NOMO-1 (cell line): ENCODE measurements at regions not wholly inside any gene's neighbourhood (a gene's known extent, or its start where the extent isn't known, plus 50 kb on each side); places are given as distances from the start of the nearest gene placed in this dataset.
"Not testable (repeated sequence)": the region's sequence is repeated elsewhere in the genome, so short reads cannot be mapped to it uniquely, and the experiment has no call there.

Source experiments
- DNase-seq, 2 experiments: peaks; one replicate each; lab custom pipeline; 2025; ENCODE audit not compliant: unreplicated experiment in 2 of 2; lab: John Stamatoyannopoulos, UW

DNA sequence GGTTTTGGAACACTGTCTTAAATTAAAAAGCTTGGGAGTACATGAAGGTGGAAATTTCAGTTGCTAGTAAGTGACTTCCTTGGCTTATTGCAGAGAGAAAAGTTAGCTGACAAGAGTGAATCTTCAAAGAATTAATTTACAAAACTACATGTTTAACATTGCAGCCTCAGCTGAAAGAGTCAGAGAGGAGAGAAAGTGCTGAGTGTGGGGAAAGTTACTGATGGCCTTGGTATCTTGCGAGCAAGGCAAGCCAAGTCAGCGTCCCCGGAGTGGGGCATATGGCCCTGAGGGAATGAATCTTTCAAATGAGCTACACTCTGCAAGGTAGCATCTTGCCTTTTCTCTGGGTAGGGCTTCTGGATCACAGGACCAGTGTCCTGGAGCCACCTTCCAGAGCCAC lies 131.3 kb downstream of the LPIN1 start:
- no peak for DNase-seq

DNA sequence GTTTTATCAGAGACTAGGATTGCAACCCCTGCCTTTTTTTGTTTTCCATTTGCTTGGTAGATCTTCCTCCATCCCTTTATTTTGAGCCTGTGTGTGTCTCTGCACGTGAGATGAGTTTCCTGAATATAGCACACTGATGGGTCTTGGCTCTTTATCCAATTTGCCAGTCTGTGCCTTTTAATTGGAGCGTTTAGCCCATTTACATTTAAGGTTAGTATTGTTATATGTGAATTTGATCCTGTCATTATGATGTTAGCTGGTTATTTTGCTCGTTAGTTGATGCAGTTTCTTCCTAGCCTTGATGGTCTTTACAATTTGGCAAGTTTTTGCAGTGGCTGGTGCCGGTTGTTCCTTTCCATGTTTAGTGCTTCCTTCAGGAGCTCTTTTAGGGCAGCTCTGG lies 138.8 kb downstream of the LPIN1 start:
- DNase-seq: not testable (repeated sequence)

DNA sequence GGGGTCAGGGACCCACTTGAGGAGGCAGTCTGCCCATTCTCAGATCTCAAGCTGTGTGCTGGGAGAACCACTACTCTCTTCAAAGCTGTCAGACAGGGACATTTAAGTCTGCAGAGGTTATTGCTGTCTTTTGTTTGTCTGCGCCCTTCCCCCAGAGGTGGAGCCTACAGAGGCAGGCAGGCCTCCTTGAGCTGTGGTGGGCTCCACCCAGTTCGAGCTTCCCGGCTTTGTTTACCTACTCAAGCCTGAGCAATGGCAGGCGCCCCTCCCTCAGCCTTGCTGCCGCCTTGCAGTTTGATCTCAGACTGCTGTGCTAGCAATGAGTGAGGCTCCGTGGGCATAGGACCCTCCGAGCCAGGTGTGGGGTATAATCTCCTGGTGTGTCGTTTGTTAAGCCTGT lies 140.5 kb downstream of the LPIN1 start:
- DNase-seq: not testable (repeated sequence)

DNA sequence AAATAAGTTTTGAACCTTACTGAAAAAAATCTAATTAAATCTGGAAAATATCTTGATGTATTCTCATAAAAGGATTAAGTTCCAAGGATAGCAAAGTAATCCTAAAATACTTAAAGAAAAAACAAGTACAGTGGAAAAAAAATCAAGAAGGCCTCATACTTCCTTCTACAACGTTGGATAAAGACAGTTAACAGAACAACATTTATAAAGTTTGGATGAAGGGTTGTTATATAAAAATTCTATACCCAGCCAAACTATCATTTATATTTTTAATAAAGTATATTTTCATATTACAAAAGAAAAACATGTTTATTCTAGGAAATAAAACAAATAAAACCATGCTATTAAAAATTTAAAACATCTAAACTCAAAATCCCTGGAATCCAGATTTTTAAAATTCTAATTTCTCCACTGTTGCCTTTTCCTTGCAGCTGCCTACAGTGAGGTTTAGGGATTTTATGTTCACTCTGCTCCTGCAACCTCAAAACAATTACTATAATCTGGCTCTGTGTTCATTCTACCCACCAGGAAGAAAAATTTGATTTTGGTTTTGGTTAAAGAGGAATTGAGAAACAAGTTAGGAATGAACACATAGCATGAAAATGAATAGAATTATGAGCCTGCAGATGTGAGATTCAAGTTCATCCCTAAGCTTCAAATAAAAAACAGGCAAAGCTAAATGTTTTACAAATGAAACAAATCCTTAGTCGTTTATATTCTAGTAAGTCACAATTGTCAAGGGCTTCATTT lies 142.8 kb downstream of the LPIN1 start:
- DNase-seq: no peak

DNA sequence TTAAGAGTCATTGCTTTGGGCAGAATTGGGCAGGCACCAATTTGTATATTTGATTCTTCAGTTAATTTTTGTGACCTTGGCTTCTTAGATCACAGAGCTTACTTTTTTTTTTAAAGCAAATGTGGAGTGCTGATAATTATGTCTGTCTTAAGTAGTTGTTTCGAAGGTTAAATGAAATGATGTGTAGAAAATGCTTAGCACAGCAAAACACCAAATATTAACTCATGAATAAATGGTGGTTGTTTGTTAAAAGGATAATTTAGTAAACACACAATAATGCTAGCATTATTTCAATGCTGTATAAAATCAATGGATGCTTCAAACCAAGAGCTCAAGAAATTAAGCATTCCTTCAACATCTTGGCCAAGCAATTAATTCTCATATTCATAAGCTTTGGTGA lies 143.4 kb downstream of the LPIN1 start:
- no peak for DNase-seq

DNA sequence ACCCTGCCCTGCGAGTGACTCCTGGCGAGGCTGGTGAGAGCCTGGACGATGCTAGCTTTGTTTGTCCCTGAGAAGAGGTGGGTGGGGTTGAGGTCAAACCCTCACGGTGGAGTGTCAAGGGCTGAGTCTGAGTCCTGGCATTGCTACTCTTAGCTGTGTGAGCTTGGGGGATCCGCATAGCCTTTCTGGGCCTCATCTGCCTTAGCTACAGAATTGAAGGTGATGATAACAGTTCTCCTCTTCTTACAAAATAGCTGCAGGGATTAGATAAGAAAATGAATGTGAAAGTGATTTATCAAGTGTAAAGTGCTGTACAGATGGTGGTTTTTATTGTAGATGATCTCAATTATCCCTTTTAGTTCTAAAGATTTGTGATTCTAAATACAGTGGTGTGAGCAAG lies 144.6 kb downstream of the LPIN1 start:
- no peak for DNase-seq

DNA sequence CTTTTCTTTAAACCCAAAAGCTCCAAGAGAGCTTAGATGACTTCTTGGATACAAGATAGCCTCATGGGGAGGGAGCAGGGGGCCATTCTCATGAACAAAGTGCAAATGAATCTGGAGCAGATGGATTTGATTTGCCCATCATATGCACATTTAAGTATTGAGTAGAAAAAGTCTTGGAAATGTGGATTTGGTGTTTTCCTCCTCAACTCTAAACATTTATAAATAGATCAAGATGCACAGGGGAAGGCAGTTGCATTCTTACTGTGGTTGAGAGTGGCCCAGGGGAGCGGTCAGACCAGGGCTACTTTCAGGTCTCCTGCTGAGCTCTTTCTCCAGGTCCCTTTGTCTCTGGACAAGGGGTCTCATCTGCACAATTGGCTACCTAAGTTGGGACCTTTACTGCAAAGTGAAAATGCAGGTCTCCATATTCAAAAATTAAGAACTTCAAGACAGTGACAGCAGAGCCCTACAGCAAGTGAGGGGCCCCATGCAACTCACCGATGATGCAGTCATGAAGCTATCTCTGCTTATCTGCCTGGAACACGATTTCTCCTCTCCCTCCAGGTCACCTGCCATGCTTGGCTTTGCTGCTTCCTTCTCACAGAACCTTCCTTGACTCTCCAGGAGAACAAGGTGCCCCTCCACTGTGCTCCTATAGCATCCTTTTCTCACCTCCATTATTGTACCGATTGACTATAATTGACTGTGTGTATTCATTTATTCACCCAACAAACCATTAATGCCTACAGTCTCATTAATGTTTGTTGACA lies 145.4 kb downstream of the LPIN1 start:
- DNase-seq: no peak

DNA sequence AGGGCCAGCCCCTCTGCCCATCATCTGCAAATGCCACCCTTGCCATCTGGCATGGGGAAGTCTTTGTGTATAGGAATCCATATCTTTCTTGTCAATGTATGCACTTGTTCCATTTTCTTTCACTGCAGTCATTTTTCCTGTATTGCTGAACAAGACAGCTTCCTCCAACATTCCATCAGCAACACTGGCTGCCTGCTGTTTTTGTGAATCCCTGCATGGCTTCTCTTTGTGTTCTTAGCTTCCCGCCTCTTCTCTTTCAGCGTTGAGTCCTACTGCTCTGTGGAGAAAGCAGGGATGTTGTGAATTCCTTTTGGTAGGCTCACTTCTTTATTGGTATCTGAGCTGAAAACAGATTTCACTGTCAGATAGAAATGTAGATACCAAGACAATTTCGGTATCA lies 150.0 kb downstream of the LPIN1 start:
- DNase-seq: no peak

DNA sequence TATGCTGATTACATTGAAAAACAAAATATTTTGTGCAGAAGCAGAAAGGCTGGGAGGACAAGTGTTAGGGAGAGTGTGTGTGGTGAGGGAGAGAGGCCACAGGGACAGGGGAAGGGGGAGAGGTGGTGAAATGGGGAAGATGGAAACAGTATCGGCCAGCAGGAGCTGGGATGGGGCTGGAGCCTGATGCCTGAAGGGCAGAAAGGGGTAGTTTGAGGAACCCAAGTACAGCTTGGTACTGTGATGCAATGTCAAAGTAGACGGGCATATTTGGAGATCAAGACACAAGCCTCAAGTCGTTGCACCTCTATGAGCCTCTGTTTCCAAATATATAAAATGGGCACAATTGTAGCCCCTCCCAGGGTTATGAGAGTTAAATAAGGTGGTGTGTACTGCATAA lies 152.1 kb downstream of the LPIN1 start:
- DNase-seq: peak; percentile 6 to 22

DNA sequence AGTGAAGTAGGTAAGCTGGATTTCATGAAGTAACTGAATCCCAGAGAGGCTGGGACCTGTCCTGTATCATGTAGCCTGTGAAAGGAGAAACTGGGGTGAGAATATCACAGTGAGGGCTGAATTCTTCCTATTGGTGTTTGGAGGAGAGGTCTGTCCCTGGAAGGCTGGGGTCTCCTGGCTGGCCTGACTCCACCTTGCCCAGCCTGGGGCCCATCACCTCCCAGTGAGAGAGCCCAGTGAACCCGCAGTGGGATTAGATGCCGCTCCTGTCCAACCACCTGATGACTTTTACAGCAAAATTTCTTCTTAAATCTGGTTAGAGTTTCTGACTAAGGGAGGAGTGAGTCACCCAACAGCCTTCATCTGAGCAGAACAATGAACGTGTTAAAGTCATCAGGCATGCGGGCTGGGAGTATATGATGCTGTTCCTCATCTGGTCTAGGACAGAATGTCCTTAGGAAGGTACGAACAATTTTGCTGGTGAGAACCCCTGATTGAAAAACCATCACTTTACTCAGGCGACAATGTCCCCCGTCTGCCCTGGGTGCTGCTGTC lies 152.9 kb downstream of the LPIN1 start:
- DNase-seq: no peak

DNA sequence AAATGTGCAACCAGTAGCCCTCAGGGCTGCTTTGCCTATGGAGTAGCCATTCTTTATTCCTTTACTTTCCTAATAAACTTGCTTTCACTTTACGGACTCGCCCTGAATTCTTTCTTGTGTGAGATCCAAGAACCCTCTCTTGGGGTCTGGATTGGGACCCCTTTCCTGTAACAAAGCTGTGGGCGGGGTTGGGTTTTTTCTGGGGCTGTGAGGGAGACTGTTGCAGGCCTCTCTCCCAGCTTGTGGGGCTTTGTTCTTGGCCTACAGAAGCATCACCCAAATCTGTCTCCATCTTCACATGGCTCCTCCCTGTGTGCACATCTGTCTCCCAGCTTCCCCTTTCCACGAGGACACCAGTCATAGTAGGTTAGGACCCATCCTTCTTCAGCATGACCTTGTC lies 154.5 kb downstream of the LPIN1 start:
- DNase-seq: not testable (repeated sequence)

DNA sequence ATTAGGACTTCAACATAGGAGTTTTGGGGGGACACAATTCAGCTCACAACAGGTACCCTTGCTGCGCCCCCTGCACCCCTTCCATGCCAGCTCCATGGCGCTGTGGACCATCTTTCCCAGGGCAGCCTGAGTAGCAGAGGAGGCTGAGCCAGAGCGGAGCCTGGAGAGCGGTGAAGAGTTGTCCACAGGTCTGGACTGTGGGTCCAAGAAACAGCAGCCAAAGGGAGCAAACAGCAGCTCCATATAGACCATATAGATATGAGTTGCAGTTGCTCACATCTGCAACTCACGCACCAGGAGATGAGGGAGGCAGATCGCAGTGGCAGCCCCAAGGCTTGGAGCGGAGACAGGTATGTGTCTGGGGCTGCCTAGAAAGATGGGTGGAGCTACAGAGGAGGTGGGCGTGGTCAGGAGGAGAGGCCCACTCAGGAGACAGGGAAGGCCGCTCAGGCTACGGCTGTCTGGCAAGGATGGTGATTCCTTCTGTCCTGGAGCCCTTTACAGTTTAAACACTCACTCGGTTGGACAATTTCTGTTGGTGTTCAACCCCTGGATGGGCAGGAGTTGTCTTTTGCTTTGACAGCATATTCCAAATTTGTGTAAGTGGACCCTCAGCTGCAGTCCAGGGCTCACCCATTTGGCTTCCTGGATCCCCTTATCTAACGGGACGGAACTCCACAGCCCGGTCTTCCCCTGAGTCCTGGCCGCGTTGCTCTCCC lies 155.1 kb downstream of the LPIN1 start:
- DNase-seq: no peak

DNA sequence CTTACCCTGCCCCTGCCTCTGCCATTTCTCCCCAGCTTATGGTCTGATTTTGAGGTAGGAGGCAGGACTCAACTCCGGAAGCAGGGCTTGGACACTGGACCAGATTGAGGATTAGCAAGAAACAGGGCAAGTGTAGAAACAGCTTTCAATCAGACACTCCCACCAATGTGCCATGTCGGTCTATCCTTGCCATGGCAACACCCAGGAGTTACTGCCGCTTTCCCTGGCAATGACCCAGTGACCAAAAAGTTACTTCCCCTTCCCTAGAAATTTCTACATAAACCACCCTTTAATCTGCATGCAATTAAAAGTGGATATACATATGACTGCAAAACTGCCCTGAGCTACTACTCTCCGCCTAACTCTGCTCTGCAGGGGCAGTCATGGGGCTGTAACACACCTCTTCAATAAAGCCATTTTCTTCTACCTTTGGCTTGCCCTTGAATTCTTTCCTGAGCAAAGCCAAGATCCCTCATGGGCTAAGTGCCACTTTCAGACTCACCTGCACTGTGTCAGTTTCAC lies 156.7 kb downstream of the LPIN1 start:
- peak; percentile 65 to 75 for DNase-seq

DNA sequence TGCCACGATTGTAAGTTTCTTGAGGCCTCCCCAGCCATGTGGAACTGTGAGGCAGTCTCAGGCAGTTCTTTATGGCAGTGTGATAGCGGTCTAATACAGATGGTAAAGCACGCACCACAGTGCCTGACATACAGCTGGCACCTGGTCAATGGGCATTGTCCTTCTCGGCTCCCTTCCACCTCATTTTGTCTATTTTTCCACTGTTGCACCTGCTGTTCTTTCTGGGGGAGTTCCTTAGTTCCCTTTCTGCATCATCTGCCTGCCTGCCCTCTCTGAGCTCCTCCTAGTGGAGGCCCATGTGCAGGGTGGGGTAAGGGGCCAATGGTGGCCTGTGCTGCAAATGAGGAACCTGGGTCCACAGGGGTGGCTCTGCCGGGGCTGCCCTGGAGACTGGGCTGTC lies 157.6 kb downstream of the LPIN1 start:
- DNase-seq: peak; percentile 31 to 72

DNA sequence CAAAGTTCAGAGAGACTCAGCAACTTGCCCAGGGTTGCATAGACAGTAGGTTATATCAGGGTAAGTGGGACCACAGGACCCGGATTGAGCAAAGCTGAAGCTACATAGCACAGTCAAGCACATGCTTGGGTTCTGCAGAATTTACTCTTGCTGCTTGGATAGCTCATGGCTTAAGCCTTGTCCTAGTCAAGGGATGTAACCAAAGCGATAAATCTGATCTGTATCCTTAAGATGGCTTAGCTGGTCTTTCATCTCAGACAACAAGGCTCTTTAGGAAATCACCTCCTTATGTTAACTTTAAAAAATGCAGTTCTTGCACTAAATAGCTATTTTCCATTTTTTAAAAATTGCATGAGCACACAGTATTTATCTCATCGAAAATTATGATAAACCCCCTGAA lies 158.5 kb downstream of the LPIN1 start:
- no peak for DNase-seq

DNA sequence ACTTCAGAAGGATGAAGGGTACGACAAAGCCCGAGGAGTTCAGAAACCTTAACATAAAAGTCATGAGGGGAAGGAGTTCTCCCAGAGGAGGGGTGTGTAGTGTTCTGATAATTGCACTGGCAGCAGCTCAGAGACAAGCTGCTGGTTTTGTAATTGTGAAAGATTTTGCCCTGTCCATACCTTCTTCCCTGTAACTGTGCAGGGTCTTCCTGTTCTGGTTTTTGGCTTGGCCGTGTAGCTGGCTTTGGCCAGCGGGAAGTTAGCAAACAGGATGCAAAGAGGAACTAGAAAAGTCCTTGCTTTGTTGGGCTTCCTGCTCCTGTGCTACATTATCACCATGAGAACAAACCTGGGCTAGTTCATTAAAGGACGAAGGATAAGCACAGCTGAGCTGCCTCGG lies 160.8 kb downstream of the LPIN1 start:
- DNase-seq: peak; percentile 87 to 93

DNA sequence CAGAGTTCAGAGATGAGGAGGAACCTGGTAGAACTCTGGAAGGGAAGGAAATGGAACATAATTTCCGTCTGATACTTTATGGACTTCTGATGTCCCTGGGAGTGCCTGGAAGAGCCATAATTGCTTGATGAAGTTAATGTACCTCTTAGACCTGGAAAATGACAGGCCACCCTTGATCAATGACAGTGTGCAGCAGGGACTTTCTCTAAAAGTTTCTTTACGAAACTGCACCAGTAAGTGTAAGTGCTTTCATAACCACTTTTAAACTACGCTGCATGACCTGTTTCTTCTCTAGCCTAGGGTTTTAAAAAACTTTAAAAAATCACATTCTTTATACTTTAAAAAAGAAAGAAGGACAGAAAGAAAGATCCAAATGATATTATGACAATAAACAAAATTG lies 164.5 kb downstream of the LPIN1 start:
- no peak for DNase-seq

DNA sequence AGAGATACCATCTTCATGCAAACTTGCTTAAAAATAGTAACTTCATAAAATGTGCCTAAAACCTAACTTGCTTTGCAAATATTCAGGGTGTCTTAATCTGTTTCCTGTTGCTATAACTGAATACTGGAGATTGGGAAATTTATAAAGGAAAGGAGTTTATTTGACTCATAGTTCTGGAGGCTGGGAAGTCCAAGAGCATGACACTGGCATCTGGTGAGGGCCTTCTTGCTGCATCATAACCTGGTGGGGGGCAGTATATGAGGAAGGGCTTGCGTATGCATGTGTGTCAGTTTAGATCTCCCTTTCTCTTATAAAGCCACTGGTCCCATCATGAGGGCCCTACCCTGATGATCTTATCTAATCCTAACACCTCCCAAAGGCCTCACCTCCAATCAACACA lies 166.5 kb downstream of the LPIN1 start:
- no peak for DNase-seq

DNA sequence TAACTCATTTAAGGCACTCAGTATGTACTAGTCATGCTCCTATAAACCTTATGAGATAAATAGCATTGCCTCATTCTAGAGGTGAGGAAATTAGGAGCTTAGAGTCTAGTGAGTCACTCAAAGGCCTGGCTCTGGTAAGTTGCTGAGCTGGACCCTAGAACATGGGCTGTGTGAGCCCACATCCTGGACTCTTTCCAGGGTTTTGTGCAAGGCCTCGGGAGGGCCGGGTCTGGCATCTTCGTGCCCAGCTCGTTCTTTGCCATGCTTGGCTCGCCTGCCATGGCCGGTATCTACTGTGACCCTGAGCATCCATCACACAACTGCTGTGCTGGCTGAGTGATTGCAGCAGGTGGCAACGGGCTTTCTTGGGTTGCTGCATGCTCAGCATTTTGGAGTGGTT lies 168.0 kb downstream of the LPIN1 start:
- peak; percentile 29 to 31 for DNase-seq

DNA sequence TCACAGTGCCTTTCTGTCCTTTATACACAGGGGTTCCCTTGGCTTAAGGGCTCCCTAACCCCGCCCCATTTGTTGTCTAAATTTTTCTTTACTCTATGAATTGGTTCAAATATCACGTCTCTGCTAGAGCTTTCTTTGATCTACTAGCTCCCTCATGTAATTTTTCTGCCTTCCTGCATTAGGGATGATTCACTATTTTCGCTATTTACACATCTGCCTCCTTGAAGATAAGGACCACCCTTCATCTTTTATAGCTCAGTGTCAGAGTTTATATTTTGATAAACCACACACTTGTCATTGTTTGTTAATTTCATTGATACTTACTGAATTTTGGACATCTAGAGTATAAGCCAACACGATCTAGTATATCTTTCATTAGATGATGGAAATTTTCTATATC lies 169.2 kb downstream of the LPIN1 start:
- DNase-seq: no peak

DNA sequence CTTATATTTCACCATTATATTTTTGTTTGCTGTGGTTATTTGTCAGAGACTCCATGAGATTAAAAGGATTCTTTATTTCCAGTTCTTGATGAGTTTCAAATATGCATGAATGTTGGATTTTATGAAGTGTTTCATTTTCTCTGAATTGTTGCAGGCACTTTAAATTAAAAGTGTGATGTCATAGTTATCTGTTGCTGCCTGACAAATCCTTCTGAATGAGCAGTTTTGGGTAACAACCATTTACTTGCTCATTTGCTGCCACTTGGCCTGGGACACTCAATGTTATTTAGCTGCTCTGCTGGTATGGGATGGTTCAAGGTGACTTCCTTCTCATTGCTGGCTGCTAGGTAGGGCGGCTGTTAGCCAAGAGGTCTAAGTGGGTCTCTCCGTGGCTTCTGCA lies 173.5 kb downstream of the LPIN1 start:
- DNase-seq: no peak
